ENCODE measurements at regions not wholly inside any gene's neighbourhood (a gene's known extent, or its start where the extent isn't known, plus 50 kb on each side); places are given as distances from the start of the nearest gene placed in this dataset.

DNA sequence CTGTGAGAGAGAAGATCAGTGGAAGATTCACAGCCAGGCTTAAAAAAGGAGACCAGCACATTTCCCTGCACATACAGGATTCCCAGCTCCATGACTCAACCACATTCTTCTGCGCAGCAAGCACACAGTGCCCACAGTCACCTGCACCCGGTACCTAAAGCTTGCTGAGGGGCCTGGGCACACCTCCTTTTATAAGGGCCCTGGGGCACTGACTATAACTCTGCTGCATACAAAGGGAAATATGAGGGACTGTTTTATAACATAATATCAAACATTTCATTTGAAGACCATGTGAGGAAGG is 322.9 kb downstream of the DAD1 start:
- H3K4me2 ChIP-seq (replicated peaks; ENCODE audit: low read depth, low read length, poor library complexity, severe bottlenecking): no peak overlapping the region
- no peak overlapping the region for H3K9ac ChIP-seq (ENCODE audit: low read length)
- POLR2A ChIA-PET: no interaction called here
- intact Hi-C loops (cut with micrococcal nuclease): no loop called here
- CTCF ChIA-PET: interaction anchor here (1.3 kb wide), 1 partner anchor 15 kb away, joined by 5 read pairs; no protein-coding TSS in a partner anchor
- peaks cover 6% of the 10 kb centered on the region for H3K4me1 Mint-ChIP-seq
- H3K27ac ChIP-seq (ENCODE audit: low read length in 2 of 2): no peak overlapping the region
- TF ChIP-seq EZH2 (IDR thresholded peaks at IDR 0.05; ENCODE audit: borderline replicate concordance, insufficient read depth, low read depth, low read length, poor library complexity, severe bottlenecking) (no peak), CTCF (IDR thresholded peaks at IDR 0.05) (no peak)
- H2AFZ ChIP-seq (ENCODE audit: insufficient read depth, low read depth, low read length, poor library complexity, severe bottlenecking): no peak overlapping the region
- ATAC-seq (ENCODE audit: low read depth) (no peak), DNase-seq (no peak)
- no peaks in the 10 kb centered on the region for H3K9me3 ChIP-seq (ENCODE audit: control extremely low read depth in 1 of 3, control insufficient read depth in 2 of 3, insufficient read depth in 1 of 3, low read length in 2 of 3)
- H3K4me3 Mint-ChIP-seq: no peak overlapping the region
- no peaks in the 10 kb centered on the region for H3K36me3 ChIP-seq (replicated peaks in 1 of 2; ENCODE audit: control extremely low read depth in 1 of 2, control insufficient read depth in 1 of 2, extremely low read depth in 1 of 2, insufficient read depth in 2 of 2, low read length in 1 of 2)
- no peaks in the 10 kb centered on the region for H4K20me1 ChIP-seq (ENCODE audit: control insufficient read depth, insufficient read depth, low read length, poor library complexity, severe bottlenecking)
- no peak overlapping the region for H3K27ac Mint-ChIP-seq
- WGBS (ENCODE audit: insufficient coverage): no CpG with 5 or more reads among the region's 2 CpGs
- H3K4me3 ChIP-seq (ENCODE audit: control extremely low read depth in 1 of 5, extremely low read depth in 1 of 5, insufficient read depth in 1 of 5, low read depth in 2 of 5, low read length in 4 of 5): no peak overlapping the region
- no peaks in the 10 kb centered on the region for H3K79me2 ChIP-seq (ENCODE audit: control insufficient read depth, insufficient read depth, low read length)
- H3K9me3 Mint-ChIP-seq (ENCODE audit: insufficient read depth): no peaks in the 10 kb centered on the region
- H3K4me1 ChIP-seq (ENCODE audit: control insufficient read depth in 2 of 2, insufficient read depth in 2 of 2, low read length in 2 of 2): peaks cover 3 to 7% of the 10 kb centered on the region in 2 donors
- H3K27me3 ChIP-seq (replicated peaks in 1 of 4; ENCODE audit: control extremely low read depth in 1 of 4, control insufficient read depth in 3 of 4, insufficient read depth in 4 of 4, low read length in 3 of 4): peaks cover 0 to 8% (median 2%) of the 10 kb centered on the region in 4 experiments
- peaks cover 38% of the 10 kb centered on the region for H3K27me3 Mint-ChIP-seq

- H3K9me3 Mint-ChIP-seq (ENCODE audit: insufficient read depth): no peaks in the 10 kb centered on the region
- ChIA-PET POLR2A (no interaction called here), CTCF (interaction anchor here (0.9 to 1.5 kb wide), 4 partner anchors 15 to 49 kb away, joined by 3 to 5 read pairs (median 4); no protein-coding TSS in a partner anchor)
- no peak overlapping the region for H3K27ac ChIP-seq (ENCODE audit: low read length in 2 of 2)
- no peak overlapping the region for H2AFZ ChIP-seq (ENCODE audit: insufficient read depth, low read depth, low read length, poor library complexity, severe bottlenecking)
- H3K4me1 Mint-ChIP-seq: peaks cover 6% of the 10 kb centered on the region
- 100% methylated on average over 2 of the region's 8 CpGs for WGBS (ENCODE audit: insufficient coverage)
- no peak overlapping the region for H3K4me3 ChIP-seq (ENCODE audit: control extremely low read depth in 1 of 5, extremely low read depth in 1 of 5, insufficient read depth in 1 of 5, low read depth in 2 of 5, low read length in 4 of 5)
- no peaks in the 10 kb centered on the region for H3K36me3 ChIP-seq (replicated peaks in 1 of 2; ENCODE audit: control extremely low read depth in 1 of 2, control insufficient read depth in 1 of 2, extremely low read depth in 1 of 2, insufficient read depth in 2 of 2, low read length in 1 of 2)
- no peak overlapping the region for H3K4me3 Mint-ChIP-seq
- H3K27me3 Mint-ChIP-seq: peaks cover 42% of the 10 kb centered on the region
- intact Hi-C loops (cut with micrococcal nuclease): no loop called here
- ATAC-seq (ENCODE audit: low read depth): no peak
- no peak overlapping the region for H3K9ac ChIP-seq (ENCODE audit: low read length)
- peak; percentile 35 for TF ChIP-seq CTCF (IDR thresholded peaks at IDR 0.05)
- TF ChIP-seq EZH2 (IDR thresholded peaks at IDR 0.05; ENCODE audit: borderline replicate concordance, insufficient read depth, low read depth, low read length, poor library complexity, severe bottlenecking): no peak
- peaks cover 3 to 7% of the 10 kb centered on the region in 2 donors for H3K4me1 ChIP-seq (ENCODE audit: control insufficient read depth in 2 of 2, insufficient read depth in 2 of 2, low read length in 2 of 2)
- H3K4me2 ChIP-seq (replicated peaks; ENCODE audit: low read depth, low read length, poor library complexity, severe bottlenecking): no peak overlapping the region
- no peaks in the 10 kb centered on the region for H3K79me2 ChIP-seq (ENCODE audit: control insufficient read depth, insufficient read depth, low read length)
- H3K27ac Mint-ChIP-seq: no peak overlapping the region
- no peaks in the 10 kb centered on the region for H4K20me1 ChIP-seq (ENCODE audit: control insufficient read depth, insufficient read depth, low read length, poor library complexity, severe bottlenecking)
- peaks cover 0 to 8% (median 2%) of the 10 kb centered on the region in 4 experiments for H3K27me3 ChIP-seq (replicated peaks in 1 of 4; ENCODE audit: control extremely low read depth in 1 of 4, control insufficient read depth in 3 of 4, insufficient read depth in 4 of 4, low read length in 3 of 4)
- no peak for DNase-seq
- no peaks in the 10 kb centered on the region for H3K9me3 ChIP-seq (ENCODE audit: control extremely low read depth in 1 of 3, control insufficient read depth in 2 of 3, insufficient read depth in 1 of 3, low read length in 2 of 3)
Observed at GRCh38 chr14:22265319-22266141, 323.5 kb downstream of the DAD1 start.
